ENCODE measurements at regions not wholly inside any gene's neighbourhood (a gene's known extent, or its start where the extent isn't known, plus 50 kb on each side); places are given as distances from the start of the nearest gene placed in this dataset.

- no peak overlapping the region for H3K27ac ChIP-seq
- H3K27me3 ChIP-seq = no peaks in the 10 kb centered on the region
- H3K4me1 ChIP-seq = no peaks in the 10 kb centered on the region
- H3K9me3 ChIP-seq = no peaks in the 10 kb centered on the region
- ATAC-seq = no peak
- H3K4me3 ChIP-seq = no peak overlapping the region
- H3K36me3 ChIP-seq = no peaks in the 10 kb centered on the region
- WGBS, 2 donors (ENCODE audit: low coverage in 1 of 2) = 44 to 62% methylated on average over 3 of the region's 3 CpGs
- TF ChIP-seq POLR2A (IDR thresholded peaks at IDR 0.05) = no peak
- no peak for TF ChIP-seq CTCF (IDR thresholded peaks at IDR 0.05)
- no peak for TF ChIP-seq EP300 (IDR thresholded peaks at IDR 0.05)
- no peak for TF ChIP-seq POLR2AphosphoS5 (IDR thresholded peaks at IDR 0.05)
These were observed 60.3 kb upstream of the HAPSTR1 start for GRCh38 chr16:9031107-9031506.

- Histone ChIP-seq H3K27me3 (no peaks in the 10 kb centered on the region), H3K4me1 (no peaks in the 10 kb centered on the region), H3K36me3 (no peaks in the 10 kb centered on the region), H3K27ac (no peak overlapping the region), H3K9me3 (no peaks in the 10 kb centered on the region), H3K4me3 (no peak overlapping the region)
- 61 to 72% methylated on average over 3 to 5 of the region's 11 CpGs for WGBS, 2 donors (ENCODE audit: low coverage in 1 of 2)
- no peak for ATAC-seq
- TF ChIP-seq EP300 (IDR thresholded peaks at IDR 0.05) (no peak), POLR2AphosphoS5 (IDR thresholded peaks at IDR 0.05) (no peak), POLR2A (IDR thresholded peaks at IDR 0.05) (no peak), CTCF (IDR thresholded peaks at IDR 0.05) (peak in 1 of 4 experiments; percentile 43)
These were observed 58.2 kb upstream of the HAPSTR1 start for GRCh38 chr16:9033125-9033830.

- ATAC-seq = no peak
- 76 to 95% methylated on average over 4 to 8 of the region's 8 CpGs for WGBS, 2 donors (ENCODE audit: low coverage in 1 of 2)
- no peak overlapping the region for H3K27ac ChIP-seq
- H3K4me1 ChIP-seq = no peaks in the 10 kb centered on the region
- TF ChIP-seq CTCF (IDR thresholded peaks at IDR 0.05) = no peak
- no peak for TF ChIP-seq EP300 (IDR thresholded peaks at IDR 0.05)
- no peaks in the 10 kb centered on the region for H3K36me3 ChIP-seq
- no peaks in the 10 kb centered on the region for H3K27me3 ChIP-seq
- no peak overlapping the region for H3K4me3 ChIP-seq
- no peaks in the 10 kb centered on the region for H3K9me3 ChIP-seq
These were observed 57.4 kb upstream of the HAPSTR1 start for GRCh38 chr16:9034056-9034455.

- ATAC-seq = no peak
- no peaks in the 10 kb centered on the region for H3K36me3 ChIP-seq
- no peak for TF ChIP-seq CTCF (IDR thresholded peaks at IDR 0.05)
- no peak for TF ChIP-seq POLR2AphosphoS5 (IDR thresholded peaks at IDR 0.05)
- no peak for TF ChIP-seq EP300 (IDR thresholded peaks at IDR 0.05)
- TF ChIP-seq POLR2A (IDR thresholded peaks at IDR 0.05) = no peak
These were observed 55.4 kb upstream of the HAPSTR1 start for GRCh38 chr16:9035996-9036395.

GRCh38 chr16:9039210-9039609, 52.2 kb upstream of the HAPSTR1 start:
- Histone ChIP-seq H3K27ac (no peak overlapping the region), H3K27me3 (no peaks in the 10 kb centered on the region), H3K4me3 (no peak overlapping the region), H3K36me3 (no peaks in the 10 kb centered on the region), H3K4me1 (no peaks in the 10 kb centered on the region), H3K9me3 (no peaks in the 10 kb centered on the region)
- TF ChIP-seq POLR2A (IDR thresholded peaks at IDR 0.05) (no peak), CTCF (IDR thresholded peaks at IDR 0.05) (no peak), POLR2AphosphoS5 (IDR thresholded peaks at IDR 0.05) (no peak), EP300 (IDR thresholded peaks at IDR 0.05) (no peak)
- no peak for ATAC-seq
- 0 to 22% methylated on average over 1 to 2 of the region's 4 CpGs for WGBS, 2 donors (ENCODE audit: low coverage in 1 of 2)

More at GRCh38 chr16:9035996-9036395, 55.4 kb upstream of the HAPSTR1 start:
- no peak overlapping the region for H3K4me3 ChIP-seq
- no peaks in the 10 kb centered on the region for H3K27me3 ChIP-seq
- no peaks in the 10 kb centered on the region for H3K9me3 ChIP-seq
- H3K27ac ChIP-seq = no peak overlapping the region
- H3K4me1 ChIP-seq = no peaks in the 10 kb centered on the region
- WGBS, 2 donors (ENCODE audit: low coverage in 1 of 2) = 71 to 77% methylated on average over 2 to 5 of the region's 5 CpGs

Data from gastroesophageal sphincter (tissue), 4 donors.